Prostate gland (tissue), 2 donors: ENCODE measurements at regions not wholly inside any gene's neighbourhood (a gene's known extent, or its start where the extent isn't known, plus 50 kb on each side); places are given as distances from the start of the nearest gene placed in this dataset.
"Not testable (repeated sequence)": the region's sequence is repeated elsewhere in the genome, so short reads cannot be mapped to it uniquely, and the experiment has no call there.

ENCODE experiments used
- DNase-seq: peaks from one replicate; pipeline ENCODE4 v3.0.0-alpha.2; 2019; ENCODE audit warnings: low spot score
- H3K27ac ChIP-seq, 2 donors: fragments of 200-600 bp; sonication (generic); 2 replicates each; pipeline ENCODE4 v1.5.1; 2017 to 2019
- H3K27me3 ChIP-seq: fragments of 200-600 bp; sonication (generic); replicated peaks from 2 replicates; pipeline ENCODE4 v1.5.1; 2019; ENCODE audit not compliant: insufficient read depth
- H3K36me3 ChIP-seq, 2 donors: fragments of 200-600 bp; sonication (generic); 1 replicate in 1 of 2; 2 replicates in 1 of 2; pipeline versions ENCODE4 v1.5.1 to v1.8.1; 2017 to 2019
- H3K4me1 ChIP-seq: fragments of 200-600 bp; sonication (generic); replicated peaks from 2 replicates; pipeline ENCODE4 v1.5.1; 2019
- H3K4me3 ChIP-seq, 2 donors: fragments of 200-600 bp; sonication (generic); 2 replicates each; pipeline ENCODE4 v1.5.1; 2017 to 2019
- H3K9me3 ChIP-seq: fragments of 200-600 bp; sonication (generic); 2 replicates; pipeline ENCODE4 v1.5.1; 2017
- POLR2A ChIP-seq: fragments of 450-650 bp; IDR thresholded peaks from one replicate; pipeline ENCODE4 v1.6.1; 2016; ENCODE audit warnings: antibody characterized with exemption, mild to moderate bottlenecking
- POLR2AphosphoS5 ChIP-seq: sonication (generic); formaldehyde crosslinking; IDR thresholded peaks from one replicate; pipeline ENCODE4 v1.6.1; 2017; ENCODE audit warnings: antibody characterized with exemption
- WGBS: methylation state at CpG from one replicate; pipeline ENCODE4 v1.1.5; 2018; 5-methylcytosine and 5-hydroxymethylcytosine counted together
- intact Hi-C: fragments of 100-400 bp; cut with DNase I; formaldehyde crosslinking; loops from one replicate; pipeline ENCODE4 v1.14.2; 2022
- TF ChIP-seq, protein P1 (sequence below), 4 experiments: fragments of 200-600 bp in 2 of 4; fragments of 450-650 bp in 2 of 4; sonication (generic) in 2 of 4; IDR thresholded peaks; 1 replicate in 3 of 4; 2 replicates in 1 of 4; pipeline ENCODE4 v1.5.1; 2016 to 2019; ENCODE audit warnings: antibody characterized with exemption in 4 of 4, mild to moderate bottlenecking in 2 of 4, moderate library complexity in 2 of 4

GRCh38 chr18:38751898-38752297 lies 1186.3 kb upstream of the CELF4 start:
- H3K9me3 ChIP-seq = no peaks in the 10 kb centered on the region
- peak; percentile 44 for DNase-seq
- H3K4me3 ChIP-seq = no peak overlapping the region
- no peak overlapping the region for H3K27ac ChIP-seq
- no peaks in the 10 kb centered on the region for H3K27me3 ChIP-seq
- no peak for TF ChIP-seq POLR2A
- peak; percentile 22 for TF ChIP-seq POLR2AphosphoS5
- intact Hi-C loops = no loop called here
- H3K4me1 ChIP-seq = no peaks in the 10 kb centered on the region
- WGBS = 16% methylated on average over 8 of the region's 8 CpGs
- no peaks in the 10 kb centered on the region for H3K36me3 ChIP-seq

DNA sequence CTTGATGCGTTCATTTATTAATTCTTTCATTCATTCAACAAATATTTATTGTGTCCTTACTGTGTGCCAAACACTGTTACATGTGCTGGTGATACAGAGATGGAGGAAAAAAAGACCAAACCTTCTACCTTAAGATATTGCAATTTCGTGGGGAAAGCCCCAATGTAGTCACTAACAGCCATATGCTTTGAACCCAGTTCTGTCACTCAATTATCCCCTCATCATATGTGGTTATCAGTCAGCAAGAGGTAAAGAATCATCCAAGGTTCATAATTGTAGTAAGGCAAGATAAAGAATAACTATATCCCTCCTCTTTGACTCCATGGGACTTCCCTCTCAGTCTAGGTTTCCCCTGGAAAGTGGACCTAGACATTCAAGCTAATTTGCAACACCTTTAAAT lies 1185.6 kb upstream of the CELF4 start:
- DNase-seq = no peak
- WGBS = 87% methylated on average over 2 of the region's 2 CpGs
- TF ChIP-seq POLR2A (no peak), POLR2AphosphoS5 (no peak)
- TF ChIP-seq, protein P1, sequence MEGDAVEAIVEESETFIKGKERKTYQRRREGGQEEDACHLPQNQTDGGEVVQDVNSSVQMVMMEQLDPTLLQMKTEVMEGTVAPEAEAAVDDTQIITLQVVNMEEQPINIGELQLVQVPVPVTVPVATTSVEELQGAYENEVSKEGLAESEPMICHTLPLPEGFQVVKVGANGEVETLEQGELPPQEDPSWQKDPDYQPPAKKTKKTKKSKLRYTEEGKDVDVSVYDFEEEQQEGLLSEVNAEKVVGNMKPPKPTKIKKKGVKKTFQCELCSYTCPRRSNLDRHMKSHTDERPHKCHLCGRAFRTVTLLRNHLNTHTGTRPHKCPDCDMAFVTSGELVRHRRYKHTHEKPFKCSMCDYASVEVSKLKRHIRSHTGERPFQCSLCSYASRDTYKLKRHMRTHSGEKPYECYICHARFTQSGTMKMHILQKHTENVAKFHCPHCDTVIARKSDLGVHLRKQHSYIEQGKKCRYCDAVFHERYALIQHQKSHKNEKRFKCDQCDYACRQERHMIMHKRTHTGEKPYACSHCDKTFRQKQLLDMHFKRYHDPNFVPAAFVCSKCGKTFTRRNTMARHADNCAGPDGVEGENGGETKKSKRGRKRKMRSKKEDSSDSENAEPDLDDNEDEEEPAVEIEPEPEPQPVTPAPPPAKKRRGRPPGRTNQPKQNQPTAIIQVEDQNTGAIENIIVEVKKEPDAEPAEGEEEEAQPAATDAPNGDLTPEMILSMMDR (IDR thresholded peaks at IDR 0.05) = no peak
- Histone ChIP-seq H3K4me1 (no peaks in the 10 kb centered on the region), H3K27ac (no peak overlapping the region), H3K27me3 (no peaks in the 10 kb centered on the region), H3K4me3 (no peak overlapping the region), H3K9me3 (no peaks in the 10 kb centered on the region), H3K36me3 (no peaks in the 10 kb centered on the region)
- intact Hi-C loops = no loop called here

DNA sequence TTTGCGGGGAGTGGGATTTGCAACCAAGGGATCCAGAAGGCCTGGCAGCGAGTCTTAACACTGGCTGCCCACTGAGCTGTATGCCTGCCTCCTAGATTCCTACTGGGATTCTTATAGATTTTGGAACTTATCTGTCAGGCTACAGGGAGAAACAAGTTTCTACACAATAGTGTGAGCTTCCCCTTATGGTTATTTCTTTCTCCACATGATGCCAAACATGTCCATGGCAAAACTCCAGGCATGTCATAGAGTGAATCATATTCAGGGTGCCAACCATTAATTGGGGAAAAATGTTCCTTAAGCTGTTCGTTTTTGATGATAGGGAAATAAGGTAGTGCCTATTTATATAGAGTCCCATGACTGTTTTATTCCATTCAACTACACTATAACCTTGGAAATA lies 1185.2 kb upstream of the CELF4 start:
- H3K27me3 ChIP-seq = no peaks in the 10 kb centered on the region
- no peaks in the 10 kb centered on the region for H3K36me3 ChIP-seq
- H3K9me3 ChIP-seq = no peaks in the 10 kb centered on the region
- no peak overlapping the region for H3K4me3 ChIP-seq
- no peak for DNase-seq
- TF ChIP-seq, protein P1 (IDR thresholded peaks at IDR 0.05) = no peak
- no peak for TF ChIP-seq POLR2A
- TF ChIP-seq POLR2AphosphoS5 = no peak
- WGBS = 81% methylated on average over 3 of the region's 3 CpGs
- intact Hi-C loops = no loop called here
- H3K27ac ChIP-seq = no peak overlapping the region
- H3K4me1 ChIP-seq = no peaks in the 10 kb centered on the region

DNA sequence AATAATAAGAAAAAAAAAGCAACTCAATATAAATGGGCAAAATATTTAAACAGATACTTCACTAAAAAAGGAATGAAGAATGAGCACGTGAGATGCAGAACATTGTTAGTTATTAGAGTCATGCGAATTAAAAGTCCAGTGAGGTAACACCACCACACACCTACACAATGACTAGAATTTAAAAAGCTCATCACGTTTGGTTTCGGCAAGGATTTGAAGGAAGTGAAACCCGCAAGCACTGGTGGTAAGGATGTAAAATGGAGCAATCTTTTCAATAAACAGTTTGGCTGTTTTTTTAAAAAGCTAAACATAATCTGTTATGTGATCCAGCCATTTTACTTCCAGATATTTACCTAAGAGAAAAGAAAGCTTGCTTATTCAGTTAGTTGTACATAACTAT lies 1181.6 kb upstream of the CELF4 start:
- H3K27ac ChIP-seq = no peak overlapping the region
- TF ChIP-seq POLR2A (no peak), POLR2AphosphoS5 (no peak)
- TF ChIP-seq, protein P1 (IDR thresholded peaks at IDR 0.05) = no peak
- WGBS = 91% methylated on average over 5 of the region's 5 CpGs
- DNase-seq = no peak
- H3K9me3 ChIP-seq = no peaks in the 10 kb centered on the region
- no peaks in the 10 kb centered on the region for H3K36me3 ChIP-seq
- intact Hi-C loops = no loop called here
- H3K4me3 ChIP-seq = no peak overlapping the region
- H3K27me3 ChIP-seq = no peaks in the 10 kb centered on the region
- H3K4me1 ChIP-seq = no peaks in the 10 kb centered on the region

GRCh38 chr18:38720181-38720580 lies 1154.6 kb upstream of the CELF4 start:
- intact Hi-C loops, H3K36me3 ChIP-seq, H3K9me3 ChIP-seq, H3K27me3 ChIP-seq, H3K4me3 ChIP-seq, H3K4me1 ChIP-seq: not testable (repeated sequence)
- peak; percentile 92 for TF ChIP-seq POLR2AphosphoS5
- peak; percentile 51 for DNase-seq
- WGBS = 48% methylated on average over 2 of the region's 2 CpGs
- peak overlapping the region; percentile 70 to 81 for H3K27ac ChIP-seq

- Histone ChIP-seq H3K36me3 (no peaks in the 10 kb centered on the region), H3K4me3 (no peak overlapping the region), H3K27me3 (no peaks in the 10 kb centered on the region), H3K9me3 (no peaks in the 10 kb centered on the region), H3K27ac (peak overlapping the region in 1 of 2 donors; percentile 81), H3K4me1 (no peaks in the 10 kb centered on the region)
- intact Hi-C loops = no loop called here
- WGBS = 97% methylated on average over 24 of the region's 34 CpGs
- TF ChIP-seq, protein P1 (IDR thresholded peaks at IDR 0.05) = no peak
- no peak for TF ChIP-seq POLR2AphosphoS5
- no peak for TF ChIP-seq POLR2A
- DNase-seq = no peak
These were observed 1152.8 kb upstream of the CELF4 start for GRCh38 chr18:38718365-38718901.
